Astrocyte (in vitro differentiated cells and primary cell): ENCODE measurements at regions not wholly inside any gene's neighbourhood (a gene's known extent, or its start where the extent isn't known, plus 50 kb on each side); places are given as distances from the start of the nearest gene placed in this dataset.

Experiments
- DNase-seq: peaks from one replicate; pipeline ENCODE4 v3.0.0-alpha.2; 2010; ENCODE audit warnings: low read depth
- FAIRE-seq: peaks from 2 replicates; lab custom pipeline; 2011; peaks lifted over from hg19 to GRCh38; lab: Jason Lieb, UNC
- H2AFZ ChIP-seq: 2 replicates; pipeline ENCODE4 v1.6.0; 2012; ENCODE audit warnings: low read depth, low read length, inconsistent platforms
- H3K27ac ChIP-seq: 2 replicates; pipeline ENCODE4 v1.5.1; 2011; ENCODE audit warnings: low read depth, low read length, inconsistent platforms
- H3K27me3 ChIP-seq: 2 replicates; pipeline ENCODE4 v1.6.0; 2011; ENCODE audit warnings: low read length, inconsistent platforms; ENCODE audit not compliant: insufficient read depth
- H3K36me3 ChIP-seq: 2 replicates; pipeline ENCODE4 v1.5.1; 2011; ENCODE audit warnings: low read length, inconsistent platforms; ENCODE audit not compliant: insufficient read depth
- H3K4me1 ChIP-seq: 2 replicates; pipeline ENCODE4 v1.5.1; 2011; ENCODE audit warnings: low read length, inconsistent platforms; ENCODE audit not compliant: insufficient read depth
- H3K4me2 ChIP-seq: 2 replicates; pipeline ENCODE4 v1.6.0; 2012; ENCODE audit warnings: low read length, inconsistent platforms
- H3K4me3 ChIP-seq: 2 replicates; pipeline ENCODE4 v1.5.1; 2011; ENCODE audit warnings: low read depth, mild to moderate bottlenecking, low read length, inconsistent platforms; ENCODE audit not compliant: insufficient read depth
- H3K79me2 ChIP-seq: 2 replicates; pipeline ENCODE4 v1.6.0; 2012; ENCODE audit warnings: mild to moderate bottlenecking, low read length, inconsistent platforms; ENCODE audit not compliant: insufficient read depth
- H3K9ac ChIP-seq: 2 replicates; pipeline ENCODE4 v1.6.0; 2012; ENCODE audit warnings: mild to moderate bottlenecking, low read length, inconsistent platforms
- H3K9me3 ChIP-seq: 2 replicates; pipeline ENCODE4 v1.5.1; 2012; ENCODE audit warnings: low read depth, mild to moderate bottlenecking, low read length, inconsistent platforms; ENCODE audit not compliant: insufficient read depth
- H4K20me1 ChIP-seq: 2 replicates; pipeline ENCODE4 v1.6.0; 2012; ENCODE audit warnings: low read length, inconsistent platforms; ENCODE audit not compliant: insufficient read depth
- H3K27ac Mint-ChIP-seq: one replicate; pipeline ENCODE4 v1.8.0; 2021; ENCODE audit warnings: mild to moderate bottlenecking, mixed read lengths; ENCODE audit not compliant: unreplicated experiment
- H3K27me3 Mint-ChIP-seq: one replicate; pipeline ENCODE4 v1.8.0; 2021; ENCODE audit warnings: low read depth, mixed read lengths; ENCODE audit not compliant: unreplicated experiment
- H3K36me3 Mint-ChIP-seq: one replicate; pipeline ENCODE4 v1.8.0; 2021; ENCODE audit warnings: low read depth, mixed read lengths; ENCODE audit not compliant: unreplicated experiment
- H3K4me1 Mint-ChIP-seq: one replicate; pipeline ENCODE4 v1.8.0; 2021; ENCODE audit warnings: low read depth, mixed read lengths; ENCODE audit not compliant: unreplicated experiment
- H3K4me3 Mint-ChIP-seq: one replicate; pipeline ENCODE4 v1.8.0; 2021; ENCODE audit warnings: mild to moderate bottlenecking, moderate library complexity, mixed read lengths; ENCODE audit not compliant: unreplicated experiment
- H3K9me3 Mint-ChIP-seq: one replicate; pipeline ENCODE4 v1.8.0; 2021; ENCODE audit warnings: mild to moderate bottlenecking, mixed read lengths; ENCODE audit not compliant: unreplicated experiment
- EZH2 ChIP-seq: IDR thresholded peaks from 2 replicates; pipeline ENCODE4 v1.6.1; 2012; ENCODE audit warnings: mild to moderate bottlenecking, low read length, inconsistent platforms; ENCODE audit not compliant: insufficient read depth
- TF ChIP-seq, protein P1 (sequence below): IDR thresholded peaks from 2 replicates; pipeline ENCODE4 v1.5.1; 2011; ENCODE audit warnings: low read depth, mild to moderate bottlenecking, inconsistent platforms, low read length, moderate library complexity; ENCODE audit not compliant: insufficient read depth

DNA sequence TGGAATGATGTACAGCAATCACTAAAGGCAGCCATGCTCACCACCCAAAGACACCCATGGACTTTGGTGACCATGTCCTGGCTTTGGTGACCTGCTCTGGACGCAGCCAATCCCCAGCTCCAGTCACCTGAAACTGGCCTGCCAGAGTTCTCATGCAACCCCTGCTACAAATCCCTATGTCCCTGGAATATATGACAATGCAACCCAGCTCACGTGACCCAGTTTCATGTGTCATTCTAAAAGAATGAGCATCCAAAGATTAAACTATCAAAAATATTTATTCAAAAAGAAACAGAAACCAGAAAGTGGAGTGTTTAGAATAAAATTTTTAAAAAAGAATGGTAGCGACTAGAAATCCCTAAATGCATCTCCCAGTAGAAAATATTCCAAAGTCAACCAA is 203.3 kb upstream of the IRS2 start:
- Histone ChIP-seq H2AFZ (no peak overlapping the region), H3K27me3 (no peaks in the 10 kb centered on the region), H3K9me3 (no peaks in the 10 kb centered on the region), H3K4me2 (peak overlapping the region; percentile 49), H4K20me1 (no peaks in the 10 kb centered on the region), H3K4me3 (no peak overlapping the region), H3K79me2 (no peaks in the 10 kb centered on the region), H3K36me3 (no peaks in the 10 kb centered on the region), H3K9ac (no peak overlapping the region), H3K27ac (no peak overlapping the region), H3K4me1 (peaks cover 8% of the 10 kb centered on the region)
- DNase-seq (peak; percentile 25), FAIRE-seq (no peak)
- H3K27me3 Mint-ChIP-seq = no peaks in the 10 kb centered on the region
- H3K27ac Mint-ChIP-seq = no peak overlapping the region
- H3K36me3 Mint-ChIP-seq = no peaks in the 10 kb centered on the region
- TF ChIP-seq, protein P1, sequence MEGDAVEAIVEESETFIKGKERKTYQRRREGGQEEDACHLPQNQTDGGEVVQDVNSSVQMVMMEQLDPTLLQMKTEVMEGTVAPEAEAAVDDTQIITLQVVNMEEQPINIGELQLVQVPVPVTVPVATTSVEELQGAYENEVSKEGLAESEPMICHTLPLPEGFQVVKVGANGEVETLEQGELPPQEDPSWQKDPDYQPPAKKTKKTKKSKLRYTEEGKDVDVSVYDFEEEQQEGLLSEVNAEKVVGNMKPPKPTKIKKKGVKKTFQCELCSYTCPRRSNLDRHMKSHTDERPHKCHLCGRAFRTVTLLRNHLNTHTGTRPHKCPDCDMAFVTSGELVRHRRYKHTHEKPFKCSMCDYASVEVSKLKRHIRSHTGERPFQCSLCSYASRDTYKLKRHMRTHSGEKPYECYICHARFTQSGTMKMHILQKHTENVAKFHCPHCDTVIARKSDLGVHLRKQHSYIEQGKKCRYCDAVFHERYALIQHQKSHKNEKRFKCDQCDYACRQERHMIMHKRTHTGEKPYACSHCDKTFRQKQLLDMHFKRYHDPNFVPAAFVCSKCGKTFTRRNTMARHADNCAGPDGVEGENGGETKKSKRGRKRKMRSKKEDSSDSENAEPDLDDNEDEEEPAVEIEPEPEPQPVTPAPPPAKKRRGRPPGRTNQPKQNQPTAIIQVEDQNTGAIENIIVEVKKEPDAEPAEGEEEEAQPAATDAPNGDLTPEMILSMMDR = no peak
- no peak for TF ChIP-seq EZH2
- H3K4me3 Mint-ChIP-seq = no peak overlapping the region
- H3K4me1 Mint-ChIP-seq = peaks cover 19% of the 10 kb centered on the region
- H3K9me3 Mint-ChIP-seq = peaks cover 1% of the 10 kb centered on the region

DNA sequence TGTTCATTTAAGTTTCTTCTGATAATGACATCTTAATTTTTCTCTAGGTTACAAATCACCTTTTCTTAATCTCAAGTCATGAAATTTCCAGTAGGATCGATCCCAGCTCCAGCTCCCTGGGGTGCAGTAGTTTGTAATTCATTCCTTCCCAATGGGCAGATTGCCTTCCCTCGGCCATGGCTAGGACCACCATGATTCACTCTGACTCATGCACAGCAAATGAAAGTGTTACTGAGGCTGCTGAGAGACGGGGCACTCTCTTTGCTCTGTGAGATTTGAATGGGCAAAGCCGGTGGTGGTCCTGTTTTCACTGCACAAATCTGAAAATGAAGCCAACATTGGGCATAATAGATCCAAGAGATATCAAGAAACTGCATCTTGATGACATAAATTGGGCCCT is 202.8 kb upstream of the IRS2 start:
- Histone ChIP-seq H3K36me3 (no peaks in the 10 kb centered on the region), H3K4me2 (peak overlapping the region; percentile 49), H3K27me3 (no peaks in the 10 kb centered on the region), H3K4me3 (no peak overlapping the region), H3K9me3 (no peaks in the 10 kb centered on the region), H4K20me1 (no peaks in the 10 kb centered on the region), H2AFZ (no peak overlapping the region), H3K9ac (no peak overlapping the region), H3K79me2 (no peaks in the 10 kb centered on the region), H3K4me1 (peaks cover 8% of the 10 kb centered on the region), H3K27ac (no peak overlapping the region)
- Mint-ChIP-seq H3K4me3 (no peak overlapping the region), H3K27me3 (no peaks in the 10 kb centered on the region), H3K36me3 (no peaks in the 10 kb centered on the region), H3K4me1 (peaks cover 19% of the 10 kb centered on the region), H3K27ac (no peak overlapping the region), H3K9me3 (peaks cover 1% of the 10 kb centered on the region)
- FAIRE-seq (peak; percentile 9), DNase-seq (peak; percentile 58)
- TF ChIP-seq, protein P1 = no peak
- TF ChIP-seq EZH2 = no peak

DNA sequence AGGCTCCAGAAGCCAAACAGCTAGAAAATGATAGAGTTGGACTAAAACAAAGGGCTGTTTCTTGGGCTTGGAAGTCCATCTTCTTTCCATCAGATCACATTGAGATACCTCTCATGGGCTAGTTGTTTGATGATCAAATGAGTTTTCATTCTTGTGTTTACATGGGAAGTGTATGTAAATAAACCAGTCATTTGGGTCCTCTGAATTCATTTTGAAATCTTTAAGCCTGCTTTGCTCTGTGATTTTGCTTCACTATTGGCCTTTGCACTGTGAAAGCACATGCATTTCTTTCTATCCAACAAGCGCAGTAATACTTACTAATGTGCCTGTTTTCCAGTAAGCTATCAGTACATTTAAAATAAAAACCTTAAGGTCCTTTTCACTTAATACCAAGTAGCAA is 200.5 kb upstream of the IRS2 start:
- Mint-ChIP-seq H3K27me3 (no peaks in the 10 kb centered on the region), H3K27ac (no peak overlapping the region), H3K4me3 (no peak overlapping the region), H3K36me3 (no peaks in the 10 kb centered on the region), H3K9me3 (peaks cover 1% of the 10 kb centered on the region), H3K4me1 (peaks cover 19% of the 10 kb centered on the region)
- FAIRE-seq (peak; percentile 71), DNase-seq (no peak)
- Histone ChIP-seq H3K27ac (no peak overlapping the region), H4K20me1 (no peaks in the 10 kb centered on the region), H3K9ac (no peak overlapping the region), H3K9me3 (no peaks in the 10 kb centered on the region), H2AFZ (no peak overlapping the region), H3K4me3 (no peak overlapping the region), H3K27me3 (no peaks in the 10 kb centered on the region), H3K36me3 (no peaks in the 10 kb centered on the region), H3K4me2 (no peak overlapping the region), H3K79me2 (no peaks in the 10 kb centered on the region), H3K4me1 (peaks cover 8% of the 10 kb centered on the region)
- TF ChIP-seq EZH2 = no peak
- TF ChIP-seq, protein P1 = no peak
